Gastroesophageal sphincter (tissue), 3 donors: ENCODE measurements at regions not wholly inside any gene's neighbourhood (a gene's known extent, or its start where the extent isn't known, plus 50 kb on each side); places are given as distances from the start of the nearest gene placed in this dataset.

ENCODE experiments used
- EP300 ChIP-seq: sonication (generic); formaldehyde crosslinking; IDR thresholded peaks from one replicate; pipeline ENCODE4 v1.6.1; 2017; ENCODE audit warnings: antibody characterized with exemption, mild to moderate bottlenecking
- POLR2A ChIP-seq, 2 donors: fragments of 450-650 bp; IDR thresholded peaks; one replicate each; pipeline ENCODE4 v1.6.1; 2017; ENCODE audit warnings: antibody characterized with exemption in 2 of 2, mild to moderate bottlenecking in 2 of 2, moderate library complexity in 1 of 2
- POLR2AphosphoS5 ChIP-seq: sonication (generic); formaldehyde crosslinking; IDR thresholded peaks from one replicate; pipeline ENCODE4 v1.6.1; 2017; ENCODE audit warnings: antibody characterized with exemption
- TF ChIP-seq, protein P1 (sequence below), 4 experiments: fragments of 200-600 bp in 2 of 4; fragments of 450-650 bp in 2 of 4; sonication (generic) in 1 of 4; IDR thresholded peaks; one replicate each; pipeline ENCODE4 v1.5.1; 2017 to 2019; ENCODE audit warnings: antibody characterized with exemption in 4 of 4, mild to moderate bottlenecking in 2 of 4, moderate library complexity in 2 of 4

DNA sequence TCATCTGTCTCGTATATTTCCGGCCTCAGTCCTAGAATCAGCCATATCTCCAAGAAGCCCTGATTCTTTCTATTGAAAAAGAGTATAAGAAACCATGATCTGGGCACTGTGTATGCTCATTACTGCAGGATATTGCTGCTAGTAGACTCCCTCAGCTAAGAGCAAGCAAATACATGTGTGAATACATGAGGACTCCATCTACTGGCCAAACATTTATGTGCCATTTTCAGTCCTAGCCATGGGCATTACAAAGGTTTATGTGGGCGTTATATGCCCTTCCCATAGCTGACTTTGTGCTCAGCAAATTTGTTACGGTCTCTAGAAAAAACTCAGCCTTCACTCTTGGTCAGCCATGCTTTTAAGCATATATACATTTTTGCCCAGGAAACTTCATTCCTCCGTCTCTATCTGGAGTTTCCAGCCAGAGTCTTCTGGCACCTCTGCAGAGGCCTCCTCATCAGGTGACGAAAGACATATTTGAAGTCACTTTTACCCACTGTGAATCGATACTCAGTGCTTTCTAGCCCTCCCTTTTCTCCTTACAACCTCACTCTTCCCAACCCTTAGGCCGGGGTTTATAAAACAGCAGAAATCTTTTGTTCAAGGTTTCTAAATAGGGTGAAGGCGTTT lies 1495.6 kb upstream of the CDH6 start:
- TF ChIP-seq, protein P1, sequence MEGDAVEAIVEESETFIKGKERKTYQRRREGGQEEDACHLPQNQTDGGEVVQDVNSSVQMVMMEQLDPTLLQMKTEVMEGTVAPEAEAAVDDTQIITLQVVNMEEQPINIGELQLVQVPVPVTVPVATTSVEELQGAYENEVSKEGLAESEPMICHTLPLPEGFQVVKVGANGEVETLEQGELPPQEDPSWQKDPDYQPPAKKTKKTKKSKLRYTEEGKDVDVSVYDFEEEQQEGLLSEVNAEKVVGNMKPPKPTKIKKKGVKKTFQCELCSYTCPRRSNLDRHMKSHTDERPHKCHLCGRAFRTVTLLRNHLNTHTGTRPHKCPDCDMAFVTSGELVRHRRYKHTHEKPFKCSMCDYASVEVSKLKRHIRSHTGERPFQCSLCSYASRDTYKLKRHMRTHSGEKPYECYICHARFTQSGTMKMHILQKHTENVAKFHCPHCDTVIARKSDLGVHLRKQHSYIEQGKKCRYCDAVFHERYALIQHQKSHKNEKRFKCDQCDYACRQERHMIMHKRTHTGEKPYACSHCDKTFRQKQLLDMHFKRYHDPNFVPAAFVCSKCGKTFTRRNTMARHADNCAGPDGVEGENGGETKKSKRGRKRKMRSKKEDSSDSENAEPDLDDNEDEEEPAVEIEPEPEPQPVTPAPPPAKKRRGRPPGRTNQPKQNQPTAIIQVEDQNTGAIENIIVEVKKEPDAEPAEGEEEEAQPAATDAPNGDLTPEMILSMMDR (IDR thresholded peaks at IDR 0.05): no peak
- TF ChIP-seq POLR2A (IDR thresholded peaks at IDR 0.05) (no peak), POLR2AphosphoS5 (no peak), EP300 (no peak)
